ENCODE measurements at regions not wholly inside any gene's neighbourhood (a gene's known extent, or its start where the extent isn't known, plus 50 kb on each side); places are given as distances from the start of the nearest gene placed in this dataset.

DNA sequence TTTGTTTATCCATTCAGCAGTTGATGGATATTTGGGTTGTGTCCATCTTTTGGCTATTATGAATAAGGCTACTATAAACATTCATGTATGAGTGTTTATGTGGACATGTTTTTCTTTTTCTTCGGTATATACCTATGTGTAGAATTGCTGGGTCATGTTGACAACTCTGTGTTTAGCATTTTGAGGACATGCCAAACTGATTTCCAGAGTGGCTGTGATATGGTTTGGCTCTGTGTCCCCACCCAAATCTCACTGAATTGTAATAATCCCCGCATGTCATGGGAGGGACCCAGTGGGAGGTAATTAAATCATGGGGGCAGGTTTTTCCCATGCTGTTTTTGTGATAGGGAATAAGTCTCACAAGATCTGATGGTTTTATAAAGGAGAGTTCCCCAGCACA, 439.7 kb downstream of the UTRN start:
- DNase-seq (ENCODE audit: low read depth in 4 of 6, low spot score in 6 of 6): no peak
- Histone ChIP-seq H3K27ac (ENCODE audit: low read depth, low read length) (no peak overlapping the region), H3K36me3 (ENCODE audit: control insufficient read depth, insufficient read depth, low read length) (no peaks in the 10 kb centered on the region), H3K9me3 (ENCODE audit: control insufficient read depth, insufficient read depth, low read length) (no peaks in the 10 kb centered on the region), H3K27me3 (ENCODE audit: control insufficient read depth, insufficient read depth, low read length) (no peaks in the 10 kb centered on the region), H3K4me1 (ENCODE audit: control insufficient read depth, insufficient read depth, low read length) (peaks cover 5% of the 10 kb centered on the region), H3K4me3 (ENCODE audit: low read depth, low read length) (no peak overlapping the region)
- WGBS (ENCODE audit: insufficient coverage): no CpG with 5 or more reads among the region's 2 CpGs

DNA sequence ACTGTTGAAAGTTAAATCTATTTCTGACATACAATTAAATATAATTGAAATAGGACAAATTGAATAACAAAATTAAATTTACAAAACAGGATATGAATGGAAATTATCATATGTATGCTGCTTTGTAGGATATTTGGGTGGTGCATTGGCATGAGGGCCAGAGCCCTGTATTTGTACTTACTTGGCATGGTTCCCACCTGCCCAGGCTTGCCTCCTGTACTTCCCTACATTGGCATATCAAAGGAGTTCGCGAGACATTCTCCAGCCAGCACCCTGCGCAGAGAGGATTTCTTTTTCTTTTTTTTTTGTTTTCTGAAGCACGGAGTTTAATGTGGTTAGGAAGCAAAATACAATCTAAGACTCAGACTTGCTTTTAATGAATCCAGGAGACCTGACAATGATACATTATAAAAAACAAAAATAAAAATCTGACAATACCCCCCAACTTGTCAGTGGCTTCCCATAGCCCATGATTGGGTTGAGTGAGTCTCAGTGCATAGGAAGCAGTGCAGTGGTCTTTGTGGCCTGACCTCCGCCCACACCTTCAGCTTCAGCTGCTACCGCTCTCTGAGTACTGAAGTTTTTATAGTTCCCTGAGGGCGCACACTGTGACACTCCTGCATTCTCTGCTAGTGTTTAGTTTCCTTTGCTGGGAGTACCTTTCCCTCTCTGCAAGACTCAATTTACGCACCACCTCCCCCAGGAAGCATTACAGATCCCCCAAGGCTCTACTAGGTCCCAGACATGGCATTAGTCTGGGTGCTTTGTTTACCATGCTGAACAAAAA, 440.8 kb downstream of the UTRN start:
- no peaks in the 10 kb centered on the region for H3K36me3 ChIP-seq (ENCODE audit: control insufficient read depth, insufficient read depth, low read length)
- H3K4me3 ChIP-seq (ENCODE audit: low read depth, low read length): no peak overlapping the region
- DNase-seq (ENCODE audit: low read depth in 4 of 6, low spot score in 6 of 6): peak in 3 of 6 donors; percentile 13 to 52 (median 43)
- WGBS (ENCODE audit: insufficient coverage): 100% methylated on average over 1 of the region's 8 CpGs
- no peak overlapping the region for H3K27ac ChIP-seq (ENCODE audit: low read depth, low read length)
- H3K9me3 ChIP-seq (ENCODE audit: control insufficient read depth, insufficient read depth, low read length): no peaks in the 10 kb centered on the region
- H3K27me3 ChIP-seq (ENCODE audit: control insufficient read depth, insufficient read depth, low read length): no peaks in the 10 kb centered on the region
- peaks cover 5% of the 10 kb centered on the region for H3K4me1 ChIP-seq (ENCODE audit: control insufficient read depth, insufficient read depth, low read length)

DNA sequence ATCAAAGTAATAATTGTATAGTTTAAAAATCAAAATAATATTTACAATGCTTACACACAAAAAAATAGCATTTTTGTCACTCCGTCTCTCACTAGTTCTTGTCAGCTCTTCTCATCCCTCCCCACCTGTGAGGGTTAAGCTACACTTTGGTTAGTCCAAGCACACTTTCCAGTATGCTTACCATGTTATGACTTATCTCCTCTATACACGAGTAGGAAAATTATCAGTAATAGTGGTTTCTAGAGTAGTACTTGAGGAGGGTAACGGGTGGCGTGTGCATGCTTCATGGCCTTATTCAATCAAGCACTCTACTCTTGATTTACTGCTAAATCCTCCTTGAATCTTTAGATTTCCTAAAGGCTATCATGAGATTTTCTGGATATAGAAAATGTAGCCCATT, 443.7 kb downstream of the UTRN start:
- Histone ChIP-seq H3K9me3 (ENCODE audit: control insufficient read depth, insufficient read depth, low read length) (no peaks in the 10 kb centered on the region), H3K36me3 (ENCODE audit: control insufficient read depth, insufficient read depth, low read length) (no peaks in the 10 kb centered on the region), H3K4me3 (ENCODE audit: low read depth, low read length) (no peak overlapping the region), H3K27me3 (ENCODE audit: control insufficient read depth, insufficient read depth, low read length) (no peaks in the 10 kb centered on the region), H3K27ac (ENCODE audit: low read depth, low read length) (no peak overlapping the region), H3K4me1 (ENCODE audit: control insufficient read depth, insufficient read depth, low read length) (peaks cover 5% of the 10 kb centered on the region)
- WGBS (ENCODE audit: insufficient coverage): no CpG with 5 or more reads among the region's 4 CpGs
- DNase-seq (ENCODE audit: low read depth in 4 of 6, low spot score in 6 of 6): no peak

DNA sequence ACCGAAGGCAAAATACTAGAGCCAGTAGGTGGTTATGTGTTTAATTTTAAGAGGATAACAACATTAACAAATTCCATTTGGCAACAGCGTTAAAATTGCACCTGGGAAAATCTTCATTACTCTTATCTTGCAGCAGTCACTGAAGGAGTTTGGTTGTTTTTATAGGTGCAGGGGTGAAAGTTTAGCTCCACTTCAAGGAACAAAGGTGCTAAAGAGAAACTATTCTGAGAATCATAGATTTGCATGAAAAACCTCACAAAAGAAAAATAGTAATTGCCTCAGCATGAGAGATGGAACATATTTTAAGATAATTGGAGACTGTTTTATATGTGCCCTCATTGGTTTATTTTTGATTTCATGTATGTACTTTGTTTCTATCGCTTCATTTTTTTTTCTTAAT, 444.4 kb downstream of the UTRN start:
- peaks cover 5% of the 10 kb centered on the region for H3K4me1 ChIP-seq (ENCODE audit: control insufficient read depth, insufficient read depth, low read length)
- no peaks in the 10 kb centered on the region for H3K36me3 ChIP-seq (ENCODE audit: control insufficient read depth, insufficient read depth, low read length)
- peak in 1 of 6 donors; percentile 55 for DNase-seq (ENCODE audit: low read depth in 4 of 6, low spot score in 6 of 6)
- H3K27ac ChIP-seq (ENCODE audit: low read depth, low read length): no peak overlapping the region
- no peaks in the 10 kb centered on the region for H3K27me3 ChIP-seq (ENCODE audit: control insufficient read depth, insufficient read depth, low read length)
- H3K9me3 ChIP-seq (ENCODE audit: control insufficient read depth, insufficient read depth, low read length): no peaks in the 10 kb centered on the region
- no peak overlapping the region for H3K4me3 ChIP-seq (ENCODE audit: low read depth, low read length)
- WGBS (ENCODE audit: insufficient coverage): no CpG with 5 or more reads among the region's 3 CpGs

DNA sequence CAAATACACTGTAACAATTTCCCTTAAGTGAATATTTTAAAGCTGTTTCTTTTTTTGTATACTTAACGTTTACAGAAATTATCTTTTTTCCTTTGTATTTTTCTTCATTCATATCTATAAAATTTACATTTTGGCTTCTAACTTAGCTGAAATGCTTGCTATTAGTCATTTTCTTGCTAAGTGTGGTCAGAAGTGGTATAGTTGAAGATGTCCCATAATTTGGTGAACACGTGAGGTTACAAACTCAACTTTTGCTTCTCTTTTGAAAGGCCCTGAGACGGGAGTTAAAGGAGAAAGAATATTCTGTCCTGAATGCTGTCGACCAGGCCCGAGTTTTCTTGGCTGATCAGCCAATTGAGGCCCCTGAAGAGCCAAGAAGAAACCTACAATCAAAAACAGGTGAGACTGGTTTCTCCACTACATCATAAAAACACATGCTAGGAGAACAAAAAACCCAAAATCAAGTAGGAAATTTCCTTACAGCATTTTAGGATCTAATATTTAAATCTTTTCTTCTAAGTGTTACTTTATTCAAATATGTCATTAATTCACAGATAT, 445.0 kb downstream of the UTRN start:
- 100% methylated on average over 2 of the region's 5 CpGs for WGBS (ENCODE audit: insufficient coverage)

DNA sequence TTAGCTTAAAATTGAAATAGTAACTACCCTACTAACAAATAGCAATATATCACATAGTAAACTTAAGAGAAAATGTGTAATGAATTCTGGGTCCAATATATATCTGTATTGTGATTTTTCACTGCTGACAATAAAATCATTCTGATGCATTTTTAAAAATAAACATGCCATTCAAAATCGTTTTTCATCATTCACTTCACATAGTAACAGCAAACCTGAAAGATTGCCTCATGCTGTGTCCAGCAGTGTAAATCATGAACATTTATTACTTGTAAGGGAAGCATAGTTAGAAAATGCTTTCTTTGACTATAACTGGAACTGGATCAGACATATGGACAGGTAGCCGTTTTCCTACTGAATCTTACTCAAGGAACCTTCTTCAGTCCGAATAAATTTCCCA, 446.1 kb downstream of the UTRN start:
- H3K27me3 ChIP-seq (ENCODE audit: control insufficient read depth, insufficient read depth, low read length): no peaks in the 10 kb centered on the region

More for the DNA sequence above, 445.0 kb downstream of the UTRN start:
- H3K27ac ChIP-seq (ENCODE audit: low read depth, low read length): no peak overlapping the region
- H3K9me3 ChIP-seq (ENCODE audit: control insufficient read depth, insufficient read depth, low read length): no peaks in the 10 kb centered on the region
- H3K4me1 ChIP-seq (ENCODE audit: control insufficient read depth, insufficient read depth, low read length): peaks cover 5% of the 10 kb centered on the region
- no peak for DNase-seq (ENCODE audit: low read depth in 4 of 6, low spot score in 6 of 6)
- H3K36me3 ChIP-seq (ENCODE audit: control insufficient read depth, insufficient read depth, low read length): no peaks in the 10 kb centered on the region
- no peaks in the 10 kb centered on the region for H3K27me3 ChIP-seq (ENCODE audit: control insufficient read depth, insufficient read depth, low read length)
- H3K4me3 ChIP-seq (ENCODE audit: low read depth, low read length): no peak overlapping the region

DNA sequence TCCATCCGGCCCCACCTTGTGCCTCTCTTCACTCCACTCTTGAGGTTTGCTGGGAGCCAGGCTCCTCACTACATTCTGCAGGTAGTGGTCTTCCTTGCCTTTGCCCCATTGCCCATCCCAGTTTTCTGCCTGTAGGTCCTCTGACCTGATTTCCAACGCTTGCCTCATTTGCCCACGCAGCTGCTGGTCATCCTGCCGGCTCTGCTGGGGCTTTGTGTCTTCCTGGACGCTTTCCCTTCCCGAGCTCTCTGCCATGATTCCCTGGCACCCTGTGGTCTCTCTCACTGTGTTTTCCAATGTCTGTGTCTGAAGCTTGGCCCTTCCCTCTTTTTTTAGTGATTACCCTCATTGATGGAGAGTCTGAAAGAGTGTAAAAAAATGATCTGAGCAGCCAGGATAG, 451.6 kb downstream of the UTRN start:
- peak in 1 of 6 donors; percentile 7 for DNase-seq (ENCODE audit: low read depth in 4 of 6, low spot score in 6 of 6)
- no peaks in the 10 kb centered on the region for H3K36me3 ChIP-seq (ENCODE audit: control insufficient read depth, insufficient read depth, low read length)
- no peak overlapping the region for H3K27ac ChIP-seq (ENCODE audit: low read depth, low read length)
- no peaks in the 10 kb centered on the region for H3K9me3 ChIP-seq (ENCODE audit: control insufficient read depth, insufficient read depth, low read length)
- peaks cover 4% of the 10 kb centered on the region for H3K4me1 ChIP-seq (ENCODE audit: control insufficient read depth, insufficient read depth, low read length)
- no peak overlapping the region for H3K4me3 ChIP-seq (ENCODE audit: low read depth, low read length)
- no peaks in the 10 kb centered on the region for H3K27me3 ChIP-seq (ENCODE audit: control insufficient read depth, insufficient read depth, low read length)
- 68% methylated on average over 6 of the region's 6 CpGs for WGBS (ENCODE audit: insufficient coverage)

More for the DNA sequence above, 446.1 kb downstream of the UTRN start:
- H3K9me3 ChIP-seq (ENCODE audit: control insufficient read depth, insufficient read depth, low read length): no peaks in the 10 kb centered on the region
- no peak overlapping the region for H3K4me3 ChIP-seq (ENCODE audit: low read depth, low read length)
- WGBS (ENCODE audit: insufficient coverage): no CpG with 5 or more reads among the region's 3 CpGs
- H3K27ac ChIP-seq (ENCODE audit: low read depth, low read length): no peak overlapping the region
- no peaks in the 10 kb centered on the region for H3K4me1 ChIP-seq (ENCODE audit: control insufficient read depth, insufficient read depth, low read length)
- H3K36me3 ChIP-seq (ENCODE audit: control insufficient read depth, insufficient read depth, low read length): no peaks in the 10 kb centered on the region
- DNase-seq (ENCODE audit: low read depth in 4 of 6, low spot score in 6 of 6): no peak

DNA sequence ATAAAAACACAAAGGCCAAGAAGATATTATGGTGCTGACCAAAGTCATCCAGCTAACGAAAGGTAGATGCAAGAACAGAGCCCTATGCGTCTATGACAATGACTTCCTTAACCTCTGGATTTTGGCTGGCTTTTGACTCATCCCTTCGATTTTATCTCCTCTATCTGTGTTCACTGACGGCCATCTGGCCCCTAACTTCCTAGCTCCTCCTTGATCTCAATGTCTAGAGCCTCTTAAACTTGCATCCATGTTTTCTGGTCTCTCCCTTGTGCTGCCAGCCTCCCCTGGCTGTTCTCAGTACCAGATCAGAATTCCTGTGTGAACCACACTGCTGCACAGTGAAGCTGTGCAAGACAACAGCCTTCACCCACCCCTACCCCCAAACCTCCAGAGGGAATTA, 452.9 kb downstream of the UTRN start:
- no peaks in the 10 kb centered on the region for H3K27me3 ChIP-seq (ENCODE audit: control insufficient read depth, insufficient read depth, low read length)
- no peak overlapping the region for H3K4me3 ChIP-seq (ENCODE audit: low read depth, low read length)
- no peaks in the 10 kb centered on the region for H3K9me3 ChIP-seq (ENCODE audit: control insufficient read depth, insufficient read depth, low read length)
- H3K36me3 ChIP-seq (ENCODE audit: control insufficient read depth, insufficient read depth, low read length): no peaks in the 10 kb centered on the region
- DNase-seq (ENCODE audit: low read depth in 4 of 6, low spot score in 6 of 6): no peak
- 85% methylated on average over 4 of the region's 4 CpGs for WGBS (ENCODE audit: insufficient coverage)
- no peak overlapping the region for H3K27ac ChIP-seq (ENCODE audit: low read depth, low read length)
- H3K4me1 ChIP-seq (ENCODE audit: control insufficient read depth, insufficient read depth, low read length): peaks cover 4% of the 10 kb centered on the region

DNA sequence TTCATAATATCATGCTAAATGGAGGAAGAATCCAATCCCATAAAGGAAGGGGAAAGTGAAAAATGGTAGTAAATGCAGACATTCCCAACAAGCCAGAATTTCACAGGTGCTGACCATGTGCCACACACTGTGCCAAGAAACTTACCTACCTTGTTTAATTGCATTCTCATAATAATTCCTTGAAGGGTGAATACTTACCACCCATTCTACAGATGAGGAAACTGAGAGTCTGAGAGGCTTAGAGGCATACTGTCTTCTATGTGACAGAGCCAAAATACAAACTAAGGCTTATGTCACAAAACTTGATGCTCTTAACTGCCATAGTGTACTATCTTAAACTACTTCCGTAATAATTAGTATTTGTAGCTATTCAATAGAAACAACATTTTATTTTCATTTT, 454.7 kb downstream of the UTRN start:
- no peak overlapping the region for H3K4me3 ChIP-seq (ENCODE audit: low read depth, low read length)
- no peak for DNase-seq (ENCODE audit: low read depth in 4 of 6, low spot score in 6 of 6)
- no CpG with 5 or more reads among the region's 1 CpG for WGBS (ENCODE audit: insufficient coverage)
- H3K36me3 ChIP-seq (ENCODE audit: control insufficient read depth, insufficient read depth, low read length): no peaks in the 10 kb centered on the region
- H3K9me3 ChIP-seq (ENCODE audit: control insufficient read depth, insufficient read depth, low read length): no peaks in the 10 kb centered on the region
- H3K27me3 ChIP-seq (ENCODE audit: control insufficient read depth, insufficient read depth, low read length): no peaks in the 10 kb centered on the region
- H3K4me1 ChIP-seq (ENCODE audit: control insufficient read depth, insufficient read depth, low read length): peaks cover 4% of the 10 kb centered on the region
- H3K27ac ChIP-seq (ENCODE audit: low read depth, low read length): no peak overlapping the region

DNA sequence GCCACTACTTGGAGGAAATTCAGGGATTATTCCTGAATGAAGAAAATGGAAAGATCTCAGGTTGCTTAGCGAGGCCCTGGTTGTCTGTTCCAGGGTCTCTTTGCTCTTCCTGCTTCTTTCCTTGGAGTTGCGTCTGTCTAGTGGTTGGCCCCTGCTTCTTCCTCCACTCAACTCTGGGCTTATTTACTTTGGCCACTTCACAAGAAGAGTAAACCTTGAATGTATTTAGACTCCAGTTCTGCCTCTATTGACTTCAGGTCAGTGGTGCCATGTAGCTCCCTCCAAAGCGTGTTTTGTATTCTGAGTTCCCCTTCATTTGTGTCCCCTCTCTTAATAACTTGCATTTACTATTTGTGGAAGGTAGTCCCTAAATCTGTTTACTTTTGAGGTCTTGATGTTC, 456.5 kb downstream of the UTRN start:
- Histone ChIP-seq H3K4me3 (ENCODE audit: low read depth, low read length) (no peak overlapping the region), H3K4me1 (ENCODE audit: control insufficient read depth, insufficient read depth, low read length) (peaks cover 2% of the 10 kb centered on the region), H3K27ac (ENCODE audit: low read depth, low read length) (no peak overlapping the region), H3K27me3 (ENCODE audit: control insufficient read depth, insufficient read depth, low read length) (no peaks in the 10 kb centered on the region), H3K9me3 (ENCODE audit: control insufficient read depth, insufficient read depth, low read length) (no peaks in the 10 kb centered on the region), H3K36me3 (ENCODE audit: control insufficient read depth, insufficient read depth, low read length) (no peaks in the 10 kb centered on the region)
- 100% methylated on average over 1 of the region's 3 CpGs for WGBS (ENCODE audit: insufficient coverage)
- DNase-seq (ENCODE audit: low read depth in 4 of 6, low spot score in 6 of 6): no peak
